HG03565 (cell line): ENCODE measurements at regions not wholly inside any gene's neighbourhood (a gene's known extent, or its start where the extent isn't known, plus 50 kb on each side); places are given as distances from the start of the nearest gene placed in this dataset.

ENCODE experiments used
- ATAC-seq: cut with Tn5 transposase; IDR thresholded peaks from one replicate; pipeline ENCODE4 v1.9.1; 2021; ENCODE audit warnings: mild to moderate bottlenecking, moderate library complexity; ENCODE audit not compliant: unreplicated experiment

DNA sequence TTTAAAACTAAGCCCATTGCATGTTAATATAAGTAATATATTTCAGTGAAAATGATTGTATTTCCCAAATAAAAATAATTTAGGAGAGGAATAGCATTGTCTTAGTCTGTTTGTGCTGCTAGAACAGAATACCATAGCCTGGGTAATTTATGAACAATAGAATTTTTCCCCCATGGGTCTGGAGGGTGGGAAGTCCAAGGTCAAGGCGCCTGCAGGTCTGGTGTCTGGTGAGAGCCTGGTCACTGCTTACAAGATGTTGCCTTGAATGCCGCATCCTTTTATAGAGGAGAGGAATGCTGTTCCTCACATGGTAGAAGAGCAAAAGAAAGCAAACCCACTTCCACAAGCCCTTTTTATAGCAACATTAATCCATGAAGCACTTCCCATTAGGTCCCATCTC lies 161.3 kb upstream of the ZFHX3 start:
- ATAC-seq: no peak

- ATAC-seq: no peak
Measured at GRCh38 chr16:73206151-73206707, 158.3 kb upstream of the ZFHX3 start.

DNA sequence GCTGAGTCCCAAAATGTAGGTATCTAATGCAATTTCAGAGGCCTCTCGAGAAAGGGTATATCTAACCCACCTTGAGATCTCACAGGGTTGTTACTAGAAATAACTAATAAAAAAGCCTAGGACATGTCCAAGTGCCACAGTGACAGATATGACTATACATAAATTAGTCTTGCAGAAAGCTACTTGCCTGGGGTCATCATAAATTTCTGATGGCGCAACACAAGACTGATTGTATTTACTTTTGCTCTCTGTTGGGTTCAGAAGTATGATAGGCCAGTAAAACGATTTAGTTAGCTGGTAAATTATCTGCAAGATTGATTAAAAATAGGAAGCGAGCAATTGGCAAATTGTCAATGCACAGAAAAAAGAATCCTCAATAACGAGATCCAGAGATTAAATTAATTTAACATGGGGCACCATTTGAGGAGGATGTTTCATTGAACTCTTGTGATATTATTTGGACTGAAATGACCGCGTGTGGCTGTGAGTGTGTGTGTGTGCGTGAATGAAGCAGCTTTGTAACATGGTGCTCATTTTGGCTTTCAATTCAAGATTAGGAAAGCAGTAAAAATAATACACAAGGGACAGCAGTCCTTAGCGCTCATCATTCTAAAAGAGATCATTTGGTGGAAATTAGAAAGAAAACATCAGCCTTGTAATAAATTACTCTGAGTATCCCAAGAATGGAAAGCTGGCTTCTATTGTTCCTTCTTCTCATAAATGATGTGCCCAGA lies 157.4 kb upstream of the ZFHX3 start:
- ATAC-seq: no peak

DNA sequence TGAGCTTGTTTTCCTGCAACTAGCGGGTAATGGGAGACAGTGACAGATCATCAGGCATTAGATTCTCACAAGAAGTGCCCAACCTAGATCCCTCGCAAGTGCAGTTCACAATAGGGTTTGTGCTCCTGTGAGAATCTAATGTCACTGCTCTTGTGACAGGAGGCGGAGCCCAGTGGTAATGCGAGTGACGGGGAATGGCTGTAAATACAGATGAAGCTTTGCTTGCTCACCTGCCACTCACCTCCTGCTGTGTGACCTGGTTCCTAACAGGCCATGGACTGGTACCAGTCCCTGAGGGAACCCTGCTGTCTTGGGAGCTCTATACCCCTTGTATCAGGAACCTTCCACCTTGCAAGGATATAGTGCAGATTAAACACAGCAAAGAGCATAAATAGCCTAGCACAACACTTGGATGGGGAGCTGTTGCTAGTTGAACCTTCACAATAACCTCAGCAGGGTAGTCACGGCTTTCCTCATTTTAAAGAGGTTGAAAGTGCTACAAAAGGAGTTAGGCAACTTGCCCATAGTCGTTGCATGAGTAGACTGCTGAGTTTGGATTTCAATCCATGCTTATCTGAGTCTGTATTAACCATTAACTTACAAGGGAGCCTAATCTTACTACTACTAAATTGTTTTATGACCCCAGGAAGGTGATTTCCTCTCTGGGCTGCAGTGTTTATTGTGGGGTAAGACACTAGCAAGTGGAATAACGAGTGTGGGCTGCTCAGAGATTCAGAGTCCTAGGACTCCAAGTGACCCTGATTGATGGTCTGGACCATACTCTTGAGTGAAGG lies 156.6 kb upstream of the ZFHX3 start:
- no peak for ATAC-seq

- no peak for ATAC-seq
Measured at GRCh38 chr16:73202161-73202729, 154.3 kb upstream of the ZFHX3 start.

DNA sequence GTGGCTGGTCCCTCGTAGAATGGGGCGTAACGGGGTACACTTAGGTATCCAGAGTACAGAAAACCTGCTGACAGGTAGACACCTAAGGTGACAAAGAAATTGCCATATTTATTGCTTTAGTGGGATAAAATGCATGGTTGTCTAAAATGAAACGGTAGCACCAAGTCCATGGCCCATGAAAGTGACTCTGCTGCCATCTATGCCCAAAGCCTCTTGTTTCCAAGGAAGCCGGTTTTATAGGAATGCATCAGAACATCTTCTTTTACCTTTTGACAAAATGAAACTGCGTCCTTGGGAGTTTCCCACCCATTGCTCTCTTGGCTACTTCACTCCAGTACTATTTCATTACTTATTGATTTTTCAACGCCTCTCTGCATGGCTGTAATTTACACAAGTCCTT lies 151.3 kb upstream of the ZFHX3 start:
- ATAC-seq: no peak

- no peak for ATAC-seq
Measured at GRCh38 chr16:73198481-73198880, 150.6 kb upstream of the ZFHX3 start.

DNA sequence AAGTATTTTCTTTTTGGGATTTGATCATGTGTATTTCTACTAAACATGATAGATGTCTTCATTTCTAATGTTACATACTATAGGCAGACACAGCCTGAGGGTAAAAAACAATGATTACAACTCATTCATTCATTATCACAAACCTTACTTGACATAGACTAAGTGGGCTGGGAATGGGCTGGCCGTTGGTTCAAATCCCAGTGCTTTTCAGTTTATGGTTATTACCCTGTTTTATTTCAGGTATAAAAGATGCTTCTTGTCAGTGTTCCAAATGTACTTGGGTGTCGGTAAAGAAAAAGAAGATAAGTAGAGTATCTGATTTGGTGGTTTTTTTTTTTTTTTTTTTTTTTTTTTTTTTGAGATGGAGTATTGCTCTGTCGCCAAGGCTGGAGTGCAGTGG lies 149.7 kb upstream of the ZFHX3 start:
- ATAC-seq: no peak

DNA sequence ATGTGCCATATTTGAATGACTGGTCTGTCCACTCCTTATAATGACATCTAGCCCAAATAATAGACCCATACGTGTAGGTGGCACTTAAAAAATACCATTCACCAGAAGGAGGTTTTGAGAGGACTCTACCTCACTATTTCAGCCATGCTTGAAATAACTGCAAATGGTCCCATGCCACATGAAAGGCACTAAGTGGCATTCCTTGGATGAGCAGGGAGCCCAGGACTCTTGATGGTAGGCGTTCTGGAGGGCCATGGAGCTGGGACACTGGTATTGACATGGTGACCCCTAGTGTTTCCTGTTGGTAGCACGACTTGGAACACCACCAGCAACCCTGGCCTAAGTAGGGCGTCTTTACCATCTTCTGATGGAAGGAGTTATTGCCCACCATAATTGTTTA lies 148.7 kb upstream of the ZFHX3 start:
- ATAC-seq: no peak

GRCh38 chr16:73193464-73193863 lies 145.5 kb upstream of the ZFHX3 start:
- no peak for ATAC-seq

- no peak for ATAC-seq
Measured at GRCh38 chr16:73192232-73192894, 144.4 kb upstream of the ZFHX3 start.

DNA sequence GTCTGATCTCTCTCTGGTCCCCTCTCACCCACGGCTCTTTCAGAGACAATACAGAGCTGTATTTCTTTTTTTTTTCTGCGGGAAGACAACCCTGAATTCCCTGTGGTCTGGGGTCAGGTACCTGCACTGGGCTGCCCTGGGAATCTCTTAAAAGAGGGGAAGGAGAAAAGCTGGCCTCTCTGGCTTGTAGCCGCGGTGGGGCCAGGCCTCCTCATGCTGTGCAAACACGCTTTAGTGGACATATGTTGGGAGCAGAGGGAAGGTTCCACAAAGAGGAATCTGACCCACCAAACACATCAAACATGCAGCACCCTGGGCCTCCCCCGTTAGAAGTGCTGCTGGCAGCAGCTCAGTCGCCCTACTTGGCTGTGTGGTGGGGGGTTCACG lies 143.7 kb upstream of the ZFHX3 start:
- ATAC-seq: no peak

- no peak for ATAC-seq
Measured at GRCh38 chr16:73190688-73191659, 143.0 kb upstream of the ZFHX3 start.

- ATAC-seq: no peak
Measured at GRCh38 chr16:73190256-73190655, 142.3 kb upstream of the ZFHX3 start.

- no peak for ATAC-seq
Measured at GRCh38 chr16:73189136-73189535, 141.2 kb upstream of the ZFHX3 start.

- no peak for ATAC-seq
Measured at GRCh38 chr16:73186752-73187601, 139.0 kb upstream of the ZFHX3 start.

- no peak for ATAC-seq
Measured at GRCh38 chr16:73185737-73186136, 137.8 kb upstream of the ZFHX3 start.

DNA sequence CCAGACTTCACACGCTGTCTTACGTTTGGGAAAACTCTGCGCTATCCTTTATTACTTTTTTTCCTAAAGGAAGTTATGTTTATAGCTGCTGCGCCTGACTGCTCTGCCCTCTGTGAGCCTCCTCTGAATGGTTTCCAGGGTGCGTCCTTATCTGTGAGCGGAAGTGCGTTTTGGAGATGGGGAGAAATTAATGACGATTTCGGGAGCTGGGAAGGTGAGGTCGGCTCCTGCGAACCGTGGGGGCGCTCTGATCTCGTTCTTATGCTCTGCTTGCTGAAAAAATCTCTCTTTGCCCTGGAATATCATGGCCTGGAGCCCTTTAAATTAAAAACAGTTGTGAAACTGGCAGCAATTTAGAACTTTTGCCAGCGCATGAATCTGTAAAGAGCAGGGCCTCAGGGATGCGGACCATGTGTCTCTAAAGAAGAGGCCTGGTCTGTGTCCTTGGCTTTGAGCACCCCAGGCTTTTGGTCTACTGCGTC lies 135.7 kb upstream of the ZFHX3 start:
- no peak for ATAC-seq

DNA sequence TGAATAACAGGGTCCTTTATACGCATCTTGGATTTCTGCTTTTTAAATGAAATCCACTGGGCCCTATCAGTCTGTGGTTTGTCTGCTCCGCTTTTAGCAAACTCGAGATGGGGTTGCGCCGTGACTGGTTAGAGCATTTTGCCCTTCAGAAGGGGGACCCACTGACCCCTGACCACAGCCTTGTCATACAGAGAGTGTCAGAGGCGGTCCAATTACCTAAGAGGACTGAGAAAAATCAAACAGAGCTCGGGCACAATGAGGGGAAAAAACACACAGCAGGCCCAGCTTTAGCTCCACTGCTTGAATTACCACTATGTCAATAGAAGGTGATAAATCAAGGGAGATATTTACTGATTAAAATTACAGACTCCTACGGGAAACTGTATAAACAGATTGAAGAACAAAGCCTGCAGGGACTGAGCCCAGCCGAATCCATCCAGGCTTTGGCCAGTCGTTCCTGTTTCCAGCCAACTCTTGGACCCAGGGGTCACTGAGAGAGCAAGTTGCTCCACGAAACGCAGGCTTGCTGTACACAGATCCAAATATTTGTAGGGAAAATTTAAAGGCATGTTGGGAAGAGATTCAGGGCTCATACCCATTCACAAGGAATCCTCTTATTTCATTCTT lies 131.9 kb upstream of the ZFHX3 start:
- ATAC-seq: no peak
